SH-SY5Y (cell line): ENCODE measurements at regions not wholly inside any gene's neighbourhood (a gene's known extent, or its start where the extent isn't known, plus 50 kb on each side); places are given as distances from the start of the nearest gene placed in this dataset.

Experiments
- GATA2 ChIP-seq: IDR thresholded peaks from 2 replicates; pipeline ENCODE4 v1.6.1; 2011; ENCODE audit warnings: mild to moderate bottlenecking, low read depth, low read length
- GATA3 ChIP-seq: IDR thresholded peaks from 2 replicates; pipeline ENCODE4 v1.6.1; 2011; ENCODE audit warnings: low read depth, mild to moderate bottlenecking, low read length, moderate library complexity

DNA sequence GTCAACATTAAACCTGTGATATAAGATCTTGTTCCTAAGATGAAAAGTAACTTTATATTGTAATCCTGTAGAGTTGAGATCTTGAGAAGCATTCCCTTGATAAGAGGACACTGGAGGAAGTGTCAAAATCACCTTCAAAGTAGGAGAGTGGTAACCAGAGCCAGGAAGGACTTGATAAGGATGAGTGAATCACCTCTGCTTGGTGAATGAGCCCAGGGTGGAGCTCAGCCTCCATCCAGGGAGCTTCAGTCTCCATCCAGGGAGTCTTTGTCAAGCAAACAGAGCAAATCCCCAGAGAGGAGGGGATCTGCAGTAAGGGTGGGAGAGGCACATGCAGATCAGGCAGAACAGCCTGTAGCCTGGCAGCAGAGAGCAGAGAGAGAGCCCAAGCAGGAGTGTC lies 167.1 kb upstream of the SIX2 start:
- TF ChIP-seq GATA2 = no peak
- no peak for TF ChIP-seq GATA3
